Neural crest cell (in vitro differentiated cells): ENCODE measurements at regions not wholly inside any gene's neighbourhood (a gene's known extent, or its start where the extent isn't known, plus 50 kb on each side); places are given as distances from the start of the nearest gene placed in this dataset.

Experiments used
- DNase-seq: peaks from one replicate; pipeline ENCODE4 v3.0.0; 2021; ENCODE audit warnings: low read depth, mixed read lengths, low spot score
- H3K27ac Mint-ChIP-seq: one replicate; pipeline ENCODE4 v1.8.0; 2021; ENCODE audit warnings: mild to moderate bottlenecking, mixed read lengths; ENCODE audit not compliant: unreplicated experiment
- H3K27me3 Mint-ChIP-seq: 2 replicates; pipeline ENCODE4 v1.8.0; 2021; ENCODE audit warnings: low read depth, mild to moderate bottlenecking, mixed read lengths
- H3K36me3 Mint-ChIP-seq: 2 replicates; pipeline ENCODE4 v1.8.0; 2021; ENCODE audit warnings: low read depth, mild to moderate bottlenecking, mixed read lengths
- H3K4me1 Mint-ChIP-seq: 2 replicates; pipeline ENCODE4 v1.8.0; 2021; ENCODE audit warnings: mixed read lengths
- H3K4me3 Mint-ChIP-seq: one replicate; pipeline ENCODE4 v1.8.0; 2021; ENCODE audit warnings: mild to moderate bottlenecking, mixed read lengths
- H3K9me3 Mint-ChIP-seq: 2 replicates; pipeline ENCODE4 v1.8.0; 2021; ENCODE audit warnings: mixed read lengths
- CTCF ChIP-seq: fragments of 200-600 bp; sonication (generic); conservative IDR thresholded peaks from 2 replicates; pipeline ENCODE4 v1.5.0; 2021; ENCODE audit warnings: antibody characterized with exemption, mild to moderate bottlenecking

DNA sequence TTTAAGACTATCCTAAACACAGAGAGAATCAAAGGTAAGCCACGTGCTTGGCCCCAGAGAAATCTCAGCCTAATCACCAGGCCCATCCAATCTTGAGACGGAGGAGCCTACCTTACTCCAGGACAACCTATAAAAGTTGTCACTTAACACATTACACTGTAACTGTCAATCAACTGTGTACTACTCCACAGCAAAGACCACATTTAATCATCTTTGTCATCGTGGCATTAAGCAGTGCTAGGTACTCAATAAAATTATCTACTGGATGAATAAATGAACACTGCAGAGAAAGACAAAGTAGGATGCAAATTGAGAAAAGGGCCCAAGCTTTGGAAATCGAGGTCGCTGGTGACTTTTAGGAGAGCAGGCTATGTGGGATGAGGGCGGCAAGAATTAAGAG is 466.7 kb downstream of the SHQ1 start:
- Mint-ChIP-seq H3K27me3 (no peaks in the 10 kb centered on the region), H3K9me3 (no peaks in the 10 kb centered on the region), H3K36me3 (peaks cover 10% of the 10 kb centered on the region), H3K4me1 (peaks cover 54% of the 10 kb centered on the region), H3K4me3 (no peak overlapping the region), H3K27ac (no peak overlapping the region)
- TF ChIP-seq CTCF, result no peak
- no peak for DNase-seq

- no peak overlapping the region for H3K4me3 Mint-ChIP-seq
- H3K9me3 Mint-ChIP-seq, result no peaks in the 10 kb centered on the region
- peaks cover 54% of the 10 kb centered on the region for H3K4me1 Mint-ChIP-seq
- no peak for TF ChIP-seq CTCF
- peaks cover 10% of the 10 kb centered on the region for H3K36me3 Mint-ChIP-seq
- H3K27me3 Mint-ChIP-seq, result no peaks in the 10 kb centered on the region
- H3K27ac Mint-ChIP-seq, result no peak overlapping the region
- DNase-seq, result no peak
Measured at GRCh38 chr3:72380711-72381493, 467.3 kb downstream of the SHQ1 start.

DNA sequence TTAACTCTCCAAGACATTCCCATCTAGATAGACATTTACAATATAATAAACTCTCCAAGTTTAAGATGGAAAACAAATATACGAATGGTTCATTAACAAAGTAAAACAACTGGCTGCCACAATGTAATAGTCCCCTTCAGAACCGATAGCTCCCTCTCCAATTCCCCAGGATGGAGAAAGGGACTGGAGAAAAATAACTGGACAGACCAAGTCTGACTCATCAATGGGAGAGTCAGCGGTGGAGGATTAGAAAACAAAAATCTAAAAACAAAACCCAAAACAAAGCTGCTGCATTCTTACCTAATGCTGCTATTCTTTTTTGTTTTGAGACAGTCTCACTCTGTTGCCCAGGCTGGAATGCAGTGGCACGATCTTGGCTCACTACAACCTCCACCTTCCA is 468.1 kb downstream of the SHQ1 start:
- no peak for TF ChIP-seq CTCF
- Mint-ChIP-seq H3K4me1 (peaks cover 58% of the 10 kb centered on the region), H3K9me3 (no peaks in the 10 kb centered on the region), H3K27ac (no peak overlapping the region), H3K4me3 (no peak overlapping the region), H3K27me3 (no peaks in the 10 kb centered on the region), H3K36me3 (peaks cover 10% of the 10 kb centered on the region)
- DNase-seq, result no peak

DNA sequence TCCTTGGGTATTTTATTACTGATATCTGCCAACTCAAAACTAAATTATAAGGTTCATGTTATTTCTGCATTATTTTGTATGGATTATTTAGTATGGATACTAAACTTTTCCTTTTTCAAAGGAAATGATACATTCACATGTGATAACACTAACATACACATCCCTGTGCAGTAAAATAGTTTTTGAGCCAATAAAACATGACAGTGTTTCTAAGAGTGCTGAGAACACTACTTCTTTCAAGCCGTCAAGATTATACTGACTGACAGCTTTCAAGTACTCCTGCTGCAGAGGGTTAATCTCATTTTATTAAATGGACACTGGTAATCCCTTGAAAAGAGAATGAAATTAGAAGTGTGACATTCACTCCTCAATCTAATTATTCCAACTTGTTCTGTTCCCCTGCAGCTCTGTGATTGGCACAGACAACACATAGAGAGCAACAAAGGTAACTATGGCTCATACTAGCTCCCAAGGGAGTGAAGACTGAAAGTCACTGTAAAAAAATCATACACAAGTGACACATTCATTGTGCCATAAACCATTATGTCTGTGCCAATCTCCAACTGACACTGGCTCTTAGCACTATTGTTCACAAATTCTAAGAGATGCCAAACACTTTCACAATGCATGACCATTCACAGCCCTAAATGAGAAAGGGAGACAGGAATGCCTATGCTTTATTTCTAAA is 468.6 kb downstream of the SHQ1 start:
- no peak for TF ChIP-seq CTCF
- H3K27ac Mint-ChIP-seq, result no peak overlapping the region
- no peak overlapping the region for H3K4me3 Mint-ChIP-seq
- H3K36me3 Mint-ChIP-seq, result peaks cover 10% of the 10 kb centered on the region
- H3K9me3 Mint-ChIP-seq, result no peaks in the 10 kb centered on the region
- no peaks in the 10 kb centered on the region for H3K27me3 Mint-ChIP-seq
- DNase-seq, result no peak
- H3K4me1 Mint-ChIP-seq, result peaks cover 53% of the 10 kb centered on the region

DNA sequence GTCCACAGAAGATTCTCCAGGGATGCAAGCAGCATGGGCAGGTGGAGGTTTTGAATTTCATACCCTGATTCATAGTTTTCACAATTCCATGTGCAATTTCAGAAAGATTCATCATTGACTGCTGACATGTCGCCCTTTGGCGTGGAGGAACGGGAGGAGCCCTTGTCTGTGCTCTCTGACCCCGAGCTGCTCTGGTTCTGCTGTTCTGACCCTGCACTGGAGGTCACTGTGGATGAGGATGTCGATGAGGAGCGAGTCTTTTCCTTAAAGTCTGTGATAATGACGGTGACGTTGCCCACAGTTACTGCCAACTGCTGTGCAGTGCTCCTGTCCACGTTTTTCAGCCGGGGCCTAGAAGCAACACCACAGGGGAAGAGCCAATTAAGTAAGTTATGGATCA is 470.0 kb downstream of the SHQ1 start:
- no peaks in the 10 kb centered on the region for H3K27me3 Mint-ChIP-seq
- H3K9me3 Mint-ChIP-seq, result peaks cover 2% of the 10 kb centered on the region
- no peak for TF ChIP-seq CTCF
- H3K36me3 Mint-ChIP-seq, result peaks cover 18% of the 10 kb centered on the region
- H3K4me1 Mint-ChIP-seq, result peaks cover 51% of the 10 kb centered on the region
- no peak overlapping the region for H3K4me3 Mint-ChIP-seq
- no peak for DNase-seq
- H3K27ac Mint-ChIP-seq, result peak overlapping the region; percentile 31
